Activated naive CD4-positive, alpha-beta T cell treated with anti-CD3 and anti-CD28 coated beads, Interleukin-2, amount 50 U/mL, for 16 hours (primary cell): ENCODE measurements at regions not wholly inside any gene's neighbourhood (a gene's known extent, or its start where the extent isn't known, plus 50 kb on each side); places are given as distances from the start of the nearest gene placed in this dataset.

Experiments
- DNase-seq: peaks from one replicate; pipeline ENCODE4 v3.0.0-alpha.2; 2020

GRCh38 chr4:152269448-152270191 lies 266.3 kb downstream of the FBXW7 start:
- DNase-seq = no peak

GRCh38 chr4:152267811-152268210 lies 268.1 kb downstream of the FBXW7 start:
- no peak for DNase-seq

- DNase-seq = no peak
These were observed 268.9 kb downstream of the FBXW7 start for GRCh38 chr4:152266831-152267480.

- no peak for DNase-seq
These were observed 270.7 kb downstream of the FBXW7 start for GRCh38 chr4:152265149-152265621.

GRCh38 chr4:152264106-152264505 lies 271.8 kb downstream of the FBXW7 start:
- DNase-seq = no peak

GRCh38 chr4:152259866-152260265 lies 276.0 kb downstream of the FBXW7 start:
- DNase-seq = no peak

- no peak for DNase-seq
These were observed 276.8 kb downstream of the FBXW7 start for GRCh38 chr4:152258804-152259708.

GRCh38 chr4:152258391-152258790 lies 277.5 kb downstream of the FBXW7 start:
- no peak for DNase-seq

GRCh38 chr4:152257601-152258066 lies 278.3 kb downstream of the FBXW7 start:
- no peak for DNase-seq

GRCh38 chr4:152256996-152257395 lies 278.9 kb downstream of the FBXW7 start:
- DNase-seq = no peak

GRCh38 chr4:152255437-152255836 lies 280.5 kb downstream of the FBXW7 start:
- peak; percentile 31 for DNase-seq

GRCh38 chr4:152248347-152248746 lies 287.5 kb downstream of the FBXW7 start:
- DNase-seq = no peak

- DNase-seq = no peak
These were observed 288.5 kb downstream of the FBXW7 start for GRCh38 chr4:152247271-152247975.

- no peak for DNase-seq
These were observed 289.2 kb downstream of the FBXW7 start for GRCh38 chr4:152246659-152247058.

GRCh38 chr4:152245680-152246079 lies 290.2 kb downstream of the FBXW7 start:
- DNase-seq = no peak

- DNase-seq = no peak
These were observed 291.2 kb downstream of the FBXW7 start for GRCh38 chr4:152244659-152245058.

- DNase-seq = no peak
These were observed 291.8 kb downstream of the FBXW7 start for GRCh38 chr4:152243896-152244595.

- no peak for DNase-seq
These were observed 292.7 kb downstream of the FBXW7 start for GRCh38 chr4:152243206-152243605.

GRCh38 chr4:152240232-152240631 lies 295.7 kb downstream of the FBXW7 start:
- DNase-seq = no peak

GRCh38 chr4:152239216-152239615 lies 296.7 kb downstream of the FBXW7 start:
- no peak for DNase-seq

- DNase-seq = no peak
These were observed 299.3 kb downstream of the FBXW7 start for GRCh38 chr4:152236519-152237056.

GRCh38 chr4:152235718-152236117 lies 300.2 kb downstream of the FBXW7 start:
- no peak for DNase-seq
